ENCODE measurements at regions not wholly inside any gene's neighbourhood (a gene's known extent, or its start where the extent isn't known, plus 50 kb on each side); places are given as distances from the start of the nearest gene placed in this dataset.

DNA sequence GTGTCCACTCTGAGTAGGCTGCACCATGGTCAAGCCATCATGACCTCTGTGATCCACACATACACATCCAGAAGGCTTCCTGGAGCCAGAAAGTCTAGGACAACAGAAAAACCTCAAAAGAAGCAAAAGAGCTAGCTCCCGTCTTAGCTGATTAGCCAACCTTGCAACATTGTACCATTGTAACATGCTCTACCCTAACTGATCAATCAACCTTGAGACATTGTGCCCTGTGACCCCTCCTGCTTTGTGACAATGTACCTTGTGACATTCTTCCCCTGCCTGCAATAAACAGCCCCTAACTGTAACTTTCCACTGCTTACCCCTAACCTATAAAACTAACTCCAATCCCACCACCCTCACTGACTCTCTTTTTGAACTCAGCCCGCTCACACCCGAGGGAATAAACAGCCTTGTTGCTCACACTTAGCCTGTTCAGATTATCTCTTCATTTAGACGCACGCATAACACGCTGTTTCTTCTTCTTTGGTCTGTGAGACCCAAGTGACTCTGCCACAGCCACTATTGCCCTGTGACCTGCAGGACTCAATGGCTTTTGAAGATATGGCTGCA lies 1104.6 kb downstream of the OTOL1 start:
- TF ChIP-seq, protein P1, sequence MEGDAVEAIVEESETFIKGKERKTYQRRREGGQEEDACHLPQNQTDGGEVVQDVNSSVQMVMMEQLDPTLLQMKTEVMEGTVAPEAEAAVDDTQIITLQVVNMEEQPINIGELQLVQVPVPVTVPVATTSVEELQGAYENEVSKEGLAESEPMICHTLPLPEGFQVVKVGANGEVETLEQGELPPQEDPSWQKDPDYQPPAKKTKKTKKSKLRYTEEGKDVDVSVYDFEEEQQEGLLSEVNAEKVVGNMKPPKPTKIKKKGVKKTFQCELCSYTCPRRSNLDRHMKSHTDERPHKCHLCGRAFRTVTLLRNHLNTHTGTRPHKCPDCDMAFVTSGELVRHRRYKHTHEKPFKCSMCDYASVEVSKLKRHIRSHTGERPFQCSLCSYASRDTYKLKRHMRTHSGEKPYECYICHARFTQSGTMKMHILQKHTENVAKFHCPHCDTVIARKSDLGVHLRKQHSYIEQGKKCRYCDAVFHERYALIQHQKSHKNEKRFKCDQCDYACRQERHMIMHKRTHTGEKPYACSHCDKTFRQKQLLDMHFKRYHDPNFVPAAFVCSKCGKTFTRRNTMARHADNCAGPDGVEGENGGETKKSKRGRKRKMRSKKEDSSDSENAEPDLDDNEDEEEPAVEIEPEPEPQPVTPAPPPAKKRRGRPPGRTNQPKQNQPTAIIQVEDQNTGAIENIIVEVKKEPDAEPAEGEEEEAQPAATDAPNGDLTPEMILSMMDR (conservative IDR thresholded peaks at IDR 0.05; ENCODE audit: low read depth, low read length), result no peak
- TF ChIP-seq EZH2 (IDR thresholded peaks at IDR 0.05; ENCODE audit: borderline replicate concordance, low read depth, low read length, poor library complexity, severe bottlenecking), result no peak

Data from A673 (cell line).